AG04449 (cell line): ENCODE measurements at regions not wholly inside any gene's neighbourhood (a gene's known extent, or its start where the extent isn't known, plus 50 kb on each side); places are given as distances from the start of the nearest gene placed in this dataset.

Experiments
- CTCF ChIA-PET: fragments of 350-600 bp; formaldehyde crosslinking; extraction: SDS; loops from one replicate; lab custom pipeline; 2021; ENCODE audit warnings: antibody characterized with exemption; lab: Yijun Ruan, JAX
- POLR2A ChIA-PET: fragments of 400-600, 350-600 bp; formaldehyde crosslinking; extraction: SDS; loops from one replicate; lab custom pipeline; 2020; ENCODE audit warnings: antibody characterized with exemption, inconsistent platforms; lab: Yijun Ruan, JAX
- DNase-seq: peaks from one replicate; pipeline ENCODE4 v3.0.0-alpha.2; 2010; ENCODE audit warnings: low read depth, low spot score
- H3K4me3 ChIP-seq: 2 replicates; pipeline ENCODE4 v1.5.1; 2011; ENCODE audit warnings: low read depth, mild to moderate bottlenecking, control low read depth, low read length
- CTCF ChIP-seq: IDR thresholded peaks from one replicate; pipeline ENCODE4 v1.5.1; 2011; ENCODE audit warnings: mild to moderate bottlenecking, moderate library complexity, low read length, control low read depth, inconsistent platforms; ENCODE audit not compliant: insufficient read depth; ENCODE audit errors: missing control alignments

- H3K4me3 ChIP-seq = no peak overlapping the region
- no peak for TF ChIP-seq CTCF
- ChIA-PET POLR2A (no interaction called here), CTCF (no interaction called here)
- DNase-seq = no peak
These were observed 638.3 kb upstream of the GRIA3 start for GRCh38 chrX:122545778-122546177.

- no peak overlapping the region for H3K4me3 ChIP-seq
- DNase-seq = no peak
- ChIA-PET POLR2A (no interaction called here), CTCF (no interaction called here)
- TF ChIP-seq CTCF = no peak
These were observed 637.8 kb upstream of the GRIA3 start for GRCh38 chrX:122546269-122546668.

- TF ChIP-seq CTCF = no peak
- H3K4me3 ChIP-seq = no peak overlapping the region
- POLR2A ChIA-PET = no interaction called here
- DNase-seq = no peak
- CTCF ChIA-PET = no interaction called here
These were observed 631.7 kb upstream of the GRIA3 start for GRCh38 chrX:122552286-122552800.

DNA sequence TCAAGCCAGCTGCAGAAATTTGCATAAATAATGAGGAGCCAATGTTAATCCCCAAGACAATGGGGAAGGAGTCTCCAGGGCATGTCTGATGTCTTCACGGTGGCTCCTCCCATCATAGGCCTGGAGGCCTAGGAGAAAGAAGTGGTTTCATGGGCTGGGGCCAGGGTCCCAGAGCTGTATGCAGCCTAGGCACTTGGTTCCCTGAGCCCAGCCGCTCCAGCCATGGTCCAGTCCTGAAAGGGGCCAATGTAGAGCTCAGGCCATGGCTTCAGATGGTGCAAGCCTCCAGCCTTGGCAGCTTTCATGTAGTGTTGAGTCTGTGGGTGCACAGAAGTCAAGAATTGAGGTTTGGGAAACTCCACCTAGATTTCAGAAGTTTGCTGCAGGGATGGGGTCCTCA lies 628.2 kb upstream of the GRIA3 start:
- DNase-seq = no peak
- no peak overlapping the region for H3K4me3 ChIP-seq
- CTCF ChIA-PET = no interaction called here
- POLR2A ChIA-PET = no interaction called here
- no peak for TF ChIP-seq CTCF

DNA sequence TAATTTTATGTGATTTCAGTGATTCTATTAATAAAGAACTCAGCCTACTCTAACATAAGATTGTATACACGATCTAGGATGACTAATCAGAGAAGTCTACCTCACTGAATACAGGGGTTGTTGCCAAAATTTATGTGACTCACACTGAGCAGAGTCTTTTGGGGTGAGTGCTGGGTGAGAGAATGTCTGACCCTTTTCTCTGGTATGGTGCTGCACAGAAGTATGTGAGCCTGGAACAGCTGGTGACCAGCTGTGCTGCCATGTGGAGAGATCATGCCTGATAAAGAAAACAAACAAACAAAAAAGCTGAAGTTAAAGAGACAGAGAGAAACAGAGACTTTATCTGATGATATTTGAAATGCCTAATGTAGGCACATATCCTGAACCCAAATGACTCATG lies 618.1 kb upstream of the GRIA3 start:
- DNase-seq = peak; percentile 93

GRCh38 chrX:122566401-122566800 lies 617.7 kb upstream of the GRIA3 start:
- ChIA-PET CTCF (no interaction called here), POLR2A (no interaction called here)
- no peak for DNase-seq
- H3K4me3 ChIP-seq = no peak overlapping the region
- TF ChIP-seq CTCF = no peak

More for the DNA sequence above, 618.1 kb upstream of the GRIA3 start:
- ChIA-PET POLR2A (no interaction called here), CTCF (no interaction called here)
- TF ChIP-seq CTCF = no peak
- no peak overlapping the region for H3K4me3 ChIP-seq
